ENCODE measurements at regions not wholly inside any gene's neighbourhood (a gene's known extent, or its start where the extent isn't known, plus 50 kb on each side); places are given as distances from the start of the nearest gene placed in this dataset.

- Histone ChIP-seq H4K20me1 (ENCODE audit: insufficient read depth, low read length) (peaks cover 65% of the 10 kb centered on the region), H3K4ac (ENCODE audit: low read depth, low read length) (no peak overlapping the region)
- CTCF ChIA-PET: no interaction called here
Measured at GRCh38 chr16:85441890-85442670, 171.0 kb upstream of the GSE1 start.

More at GRCh38 chr16:85441890-85442670, 171.0 kb upstream of the GSE1 start:
- Histone ChIP-seq H2AFZ (replicated peaks; ENCODE audit: low read length, poor library complexity) (no peak overlapping the region), H2BK15ac (ENCODE audit: low read depth, low read length) (no peak overlapping the region), H3K27me3 (ENCODE audit: control insufficient read depth, insufficient read depth, low read length) (no peaks in the 10 kb centered on the region), H3K4me2 (ENCODE audit: low read depth, low read length) (no peak overlapping the region), H2BK120ac (ENCODE audit: low read depth, low read length) (no peak overlapping the region), H3K23ac (ENCODE audit: low read depth, low read length) (no peak overlapping the region), H3K56ac (ENCODE audit: extremely low read depth, insufficient read depth, low read length) (no peak overlapping the region), H4K8ac (ENCODE audit: low read depth in 2 of 2, low read length in 2 of 2) (no peak overlapping the region), H3K36me3 (ENCODE audit: control insufficient read depth, insufficient read depth, low read length) (peaks cover 10% of the 10 kb centered on the region), H3K14ac (replicated peaks; ENCODE audit: low read depth, low read length) (no peak overlapping the region), H4K5ac (ENCODE audit: low read depth, low read length) (no peak overlapping the region), H2BK20ac (ENCODE audit: low read depth, low read length) (no peak overlapping the region), H3K9me1 (ENCODE audit: insufficient read depth, low read length) (no peaks in the 10 kb centered on the region), H4K91ac (ENCODE audit: insufficient read depth, low read depth, low read length) (no peak overlapping the region), H3K9ac (ENCODE audit: low read depth, low read length) (no peak overlapping the region), H3K27ac (ENCODE audit: insufficient read depth, low read length) (no peak overlapping the region), H2AK9ac (replicated peaks; ENCODE audit: low read depth, low read length, poor library complexity) (no peak overlapping the region), H3K18ac (ENCODE audit: low read depth, low read length) (no peak overlapping the region), H3K4me3 (ENCODE audit: insufficient read depth, low read depth, low read length) (no peak overlapping the region), H3K79me1 (ENCODE audit: low read depth in 1 of 2, low read length in 2 of 2) (peaks cover 0 to 14% of the 10 kb centered on the region in 2 experiments; a peak in 2 of 4 replicates), H3K4me1 (ENCODE audit: control insufficient read depth, insufficient read depth, low read length) (no peaks in the 10 kb centered on the region), H3K9me3 (ENCODE audit: control insufficient read depth, insufficient read depth, low read length) (no peaks in the 10 kb centered on the region), H2AK5ac (ENCODE audit: low read depth, low read length) (no peak overlapping the region), H2BK5ac (ENCODE audit: low read depth, low read length, poor library complexity, severe bottlenecking) (no peak overlapping the region)
- ATAC-seq (ENCODE audit: low read depth) (no peak), DNase-seq (no peak)
- intact Hi-C loops (cut with micrococcal nuclease): no loop called here
- in situ Hi-C loops (cut with MboI; ENCODE audit: low sequenced_read_pairs): no loop called here
- TF ChIP-seq MAZ (IDR thresholded peaks at IDR 0.05; ENCODE audit: borderline replicate concordance, low read depth, low read length): no peak
- TF ChIP-seq RFX5 (IDR thresholded peaks at IDR 0.05; ENCODE audit: low read depth, low read length): no peak
- no peak for TF ChIP-seq ELK1 (IDR thresholded peaks at IDR 0.05; ENCODE audit: borderline replicate concordance, low read depth, low read length)
- TF ChIP-seq NFE2L2 (IDR thresholded peaks at IDR 0.05; ENCODE audit: low read depth, low read length): no peak
- no peak for TF ChIP-seq USF2 (IDR thresholded peaks at IDR 0.05; ENCODE audit: low read depth, low read length)
- POLR2A ChIA-PET (ENCODE audit: unreplicated experiment): no interaction called here
- WGBS, 2 experiments (ENCODE audit: extremely low coverage in 2 of 2, insufficient read length in 1 of 2): 92% methylated on average over 11 of the region's 12 CpGs; no CpG with 5 or more reads in 1 of the 2 experiments
- dilution Hi-C loops (cut with HindIII; ENCODE audit: low sequenced_read_pairs, unreplicated experiment): no loop called here
- no TSS peak for BruUV-seq (replicated peaks)

All from IMR-90 (cell line).